ENCODE measurements at regions not wholly inside any gene's neighbourhood (a gene's known extent, or its start where the extent isn't known, plus 50 kb on each side); places are given as distances from the start of the nearest gene placed in this dataset.

- TF ChIP-seq CTCF (conservative IDR thresholded peaks at IDR 0.05; ENCODE audit: low read depth, low read length) (no peak), EZH2 (IDR thresholded peaks at IDR 0.05; ENCODE audit: low read length, unreplicated experiment) (no peak)
Observed at GRCh38 chr2:144990661-144991060, 470.7 kb upstream of the ZEB2 start.

All from PC-3 (cell line).